ENCODE measurements at regions not wholly inside any gene's neighbourhood (a gene's known extent, or its start where the extent isn't known, plus 50 kb on each side); places are given as distances from the start of the nearest gene placed in this dataset.

DNA sequence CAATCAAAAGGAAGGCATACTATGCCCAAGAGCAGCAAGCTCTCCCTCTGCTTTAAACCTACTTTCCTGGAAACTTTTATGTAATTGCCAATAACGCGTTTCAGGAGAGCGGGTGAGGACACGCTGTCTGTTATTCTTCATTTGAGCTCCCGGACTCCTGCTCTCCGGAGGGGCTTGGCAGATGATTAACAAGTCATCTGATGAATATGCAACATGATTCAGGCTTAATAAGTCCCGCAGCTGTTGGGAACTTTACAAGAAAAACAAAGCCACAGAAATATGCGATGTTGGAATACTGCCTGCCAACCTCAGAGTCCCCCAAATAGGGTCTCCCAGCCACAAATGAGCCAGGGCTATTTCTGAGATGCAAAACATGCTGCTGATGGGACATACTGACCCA is 348.0 kb downstream of the GPAM start:
- DNase-seq = no peak
- intact Hi-C loops (cut with DNase I) = no loop called here
- Histone ChIP-seq H3K36me3 (ENCODE audit: insufficient read depth in 1 of 2, low read depth in 1 of 2) (no peaks in the 10 kb centered on the region), H3K4me1 (no peaks in the 10 kb centered on the region), H3K27ac (no peak overlapping the region), H3K27me3 (ENCODE audit: insufficient read depth in 3 of 3, low read length in 2 of 3) (no peaks in the 10 kb centered on the region), H3K9me3 (no peaks in the 10 kb centered on the region), H3K4me3 (no peak overlapping the region)
- TF ChIP-seq, protein P1, sequence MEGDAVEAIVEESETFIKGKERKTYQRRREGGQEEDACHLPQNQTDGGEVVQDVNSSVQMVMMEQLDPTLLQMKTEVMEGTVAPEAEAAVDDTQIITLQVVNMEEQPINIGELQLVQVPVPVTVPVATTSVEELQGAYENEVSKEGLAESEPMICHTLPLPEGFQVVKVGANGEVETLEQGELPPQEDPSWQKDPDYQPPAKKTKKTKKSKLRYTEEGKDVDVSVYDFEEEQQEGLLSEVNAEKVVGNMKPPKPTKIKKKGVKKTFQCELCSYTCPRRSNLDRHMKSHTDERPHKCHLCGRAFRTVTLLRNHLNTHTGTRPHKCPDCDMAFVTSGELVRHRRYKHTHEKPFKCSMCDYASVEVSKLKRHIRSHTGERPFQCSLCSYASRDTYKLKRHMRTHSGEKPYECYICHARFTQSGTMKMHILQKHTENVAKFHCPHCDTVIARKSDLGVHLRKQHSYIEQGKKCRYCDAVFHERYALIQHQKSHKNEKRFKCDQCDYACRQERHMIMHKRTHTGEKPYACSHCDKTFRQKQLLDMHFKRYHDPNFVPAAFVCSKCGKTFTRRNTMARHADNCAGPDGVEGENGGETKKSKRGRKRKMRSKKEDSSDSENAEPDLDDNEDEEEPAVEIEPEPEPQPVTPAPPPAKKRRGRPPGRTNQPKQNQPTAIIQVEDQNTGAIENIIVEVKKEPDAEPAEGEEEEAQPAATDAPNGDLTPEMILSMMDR (IDR thresholded peaks at IDR 0.05) = no peak
- 6 to 14% (median 12%) methylated on average over 8 of the region's 8 CpGs for WGBS, 3 donors
- no peak for ATAC-seq

DNA sequence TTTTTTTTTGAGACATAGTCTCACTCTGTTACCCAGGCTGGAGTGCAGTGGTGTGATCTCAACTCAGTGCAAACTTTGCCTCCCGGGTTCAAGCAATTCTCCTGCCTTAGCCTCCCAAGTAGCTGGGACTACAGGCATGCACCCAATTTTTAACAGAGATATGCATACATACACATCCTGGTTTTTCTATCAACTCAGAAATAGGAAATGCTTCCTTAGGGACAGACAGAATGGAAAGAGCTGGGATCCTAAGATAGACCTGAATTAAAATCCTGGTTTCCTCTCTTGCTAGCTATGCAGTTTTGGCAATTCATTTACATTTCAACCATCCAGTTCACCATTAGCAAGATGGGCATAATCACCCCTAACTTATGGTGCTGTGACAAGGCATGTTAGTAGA is 347.5 kb downstream of the GPAM start:
- Histone ChIP-seq H3K4me1 (no peaks in the 10 kb centered on the region), H3K4me3 (no peak overlapping the region), H3K36me3 (ENCODE audit: insufficient read depth in 1 of 2, low read depth in 1 of 2) (no peaks in the 10 kb centered on the region), H3K9me3 (no peaks in the 10 kb centered on the region), H3K27ac (no peak overlapping the region), H3K27me3 (ENCODE audit: insufficient read depth in 3 of 3, low read length in 2 of 3) (no peaks in the 10 kb centered on the region)
- no peak for DNase-seq
- intact Hi-C loops (cut with DNase I) = no loop called here
- TF ChIP-seq, protein P1 (IDR thresholded peaks at IDR 0.05) = no peak
- ATAC-seq = no peak
- WGBS, 3 donors = 21 to 27% (median 24%) methylated on average over 1 of the region's 1 CpG

DNA sequence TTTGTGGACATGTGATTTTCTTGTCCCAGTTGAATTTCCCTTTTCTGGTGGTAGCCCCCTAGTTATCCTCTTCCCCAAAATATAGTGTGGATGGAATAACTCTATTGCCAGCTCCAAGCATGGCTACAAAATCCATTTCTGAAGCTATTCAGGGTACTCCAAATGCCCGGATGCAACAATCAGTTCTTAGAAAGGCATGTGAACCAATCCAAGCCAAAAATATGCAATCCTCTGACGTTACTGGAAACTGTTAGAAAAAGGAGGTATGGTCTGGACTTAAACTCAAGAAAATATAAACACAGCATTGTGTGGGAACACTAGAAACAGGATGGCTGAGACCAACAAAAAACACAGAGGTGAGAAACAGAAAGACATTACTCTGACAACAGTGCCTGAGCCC is 347.0 kb downstream of the GPAM start:
- 8 to 32% (median 18%) methylated on average over 2 of the region's 2 CpGs for WGBS, 3 donors
- ATAC-seq = no peak
- Histone ChIP-seq H3K27ac (no peak overlapping the region), H3K36me3 (ENCODE audit: insufficient read depth in 1 of 2, low read depth in 1 of 2) (no peaks in the 10 kb centered on the region), H3K27me3 (ENCODE audit: insufficient read depth in 3 of 3, low read length in 2 of 3) (no peaks in the 10 kb centered on the region), H3K9me3 (no peaks in the 10 kb centered on the region), H3K4me3 (no peak overlapping the region), H3K4me1 (no peaks in the 10 kb centered on the region)
- TF ChIP-seq, protein P1 (IDR thresholded peaks at IDR 0.05) = no peak
- no peak for DNase-seq
- intact Hi-C loops (cut with DNase I) = no loop called here

DNA sequence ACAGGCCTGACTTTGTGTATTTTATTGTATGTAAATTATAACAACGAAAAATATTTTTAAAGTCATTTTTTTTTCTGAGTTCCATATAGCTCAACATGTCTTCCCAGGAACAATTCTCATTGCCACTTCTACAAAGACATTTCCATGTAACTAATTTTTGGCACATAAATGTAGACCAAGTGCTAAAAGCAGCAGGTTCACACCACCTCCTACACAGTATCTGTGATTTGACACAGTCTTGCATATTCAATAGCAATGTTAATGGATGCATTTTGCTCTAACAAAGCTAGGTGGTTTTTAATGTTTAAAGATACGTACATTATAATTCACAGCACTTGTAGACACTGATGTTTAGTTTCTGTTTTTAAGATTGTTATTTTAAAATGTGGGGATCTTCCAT is 346.5 kb downstream of the GPAM start:
- TF ChIP-seq, protein P1 (IDR thresholded peaks at IDR 0.05) = no peak
- no peaks in the 10 kb centered on the region for H3K27me3 ChIP-seq (ENCODE audit: insufficient read depth in 3 of 3, low read length in 2 of 3)
- H3K36me3 ChIP-seq (ENCODE audit: insufficient read depth in 1 of 2, low read depth in 1 of 2) = no peaks in the 10 kb centered on the region
- ATAC-seq (no peak), DNase-seq (no peak)
- no peak overlapping the region for H3K4me3 ChIP-seq
- H3K27ac ChIP-seq = no peak overlapping the region
- no peaks in the 10 kb centered on the region for H3K9me3 ChIP-seq
- no peaks in the 10 kb centered on the region for H3K4me1 ChIP-seq
- intact Hi-C loops (cut with DNase I) = no loop called here
- 69 to 83% (median 76%) methylated on average over 2 of the region's 2 CpGs for WGBS, 3 donors

DNA sequence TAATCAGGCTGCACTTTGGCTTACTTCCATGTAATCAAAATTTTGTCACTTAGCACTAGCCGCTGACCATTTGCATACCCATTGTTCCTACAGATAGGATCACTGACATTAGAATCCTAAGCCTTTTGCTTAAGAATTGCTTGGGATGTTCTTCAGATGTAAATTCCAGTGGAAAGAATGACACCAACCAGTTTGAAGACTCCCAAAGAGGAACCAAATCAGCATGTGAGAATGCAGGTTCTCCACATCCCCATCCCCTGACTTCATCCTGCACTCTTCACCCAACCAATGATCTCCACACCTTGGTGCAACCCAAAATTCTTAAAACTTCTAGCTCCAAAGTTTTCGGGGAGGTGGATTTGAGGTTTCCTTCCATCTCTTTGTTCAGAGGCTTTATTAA is 345.6 kb downstream of the GPAM start:
- intact Hi-C loops (cut with DNase I) = no loop called here
- H3K4me3 ChIP-seq = no peak overlapping the region
- H3K27me3 ChIP-seq (ENCODE audit: insufficient read depth in 3 of 3, low read length in 2 of 3) = no peaks in the 10 kb centered on the region
- ATAC-seq = no peak
- H3K36me3 ChIP-seq (ENCODE audit: insufficient read depth in 1 of 2, low read depth in 1 of 2) = no peaks in the 10 kb centered on the region
- no peaks in the 10 kb centered on the region for H3K4me1 ChIP-seq
- no peak overlapping the region for H3K27ac ChIP-seq
- WGBS, 3 donors = 79 to 86% (median 79%) methylated on average over 2 of the region's 2 CpGs
- no peaks in the 10 kb centered on the region for H3K9me3 ChIP-seq
- TF ChIP-seq, protein P1 (IDR thresholded peaks at IDR 0.05) = no peak
- DNase-seq = no peak
